ENCODE measurements at regions not wholly inside any gene's neighbourhood (a gene's known extent, or its start where the extent isn't known, plus 50 kb on each side); places are given as distances from the start of the nearest gene placed in this dataset.

DNA sequence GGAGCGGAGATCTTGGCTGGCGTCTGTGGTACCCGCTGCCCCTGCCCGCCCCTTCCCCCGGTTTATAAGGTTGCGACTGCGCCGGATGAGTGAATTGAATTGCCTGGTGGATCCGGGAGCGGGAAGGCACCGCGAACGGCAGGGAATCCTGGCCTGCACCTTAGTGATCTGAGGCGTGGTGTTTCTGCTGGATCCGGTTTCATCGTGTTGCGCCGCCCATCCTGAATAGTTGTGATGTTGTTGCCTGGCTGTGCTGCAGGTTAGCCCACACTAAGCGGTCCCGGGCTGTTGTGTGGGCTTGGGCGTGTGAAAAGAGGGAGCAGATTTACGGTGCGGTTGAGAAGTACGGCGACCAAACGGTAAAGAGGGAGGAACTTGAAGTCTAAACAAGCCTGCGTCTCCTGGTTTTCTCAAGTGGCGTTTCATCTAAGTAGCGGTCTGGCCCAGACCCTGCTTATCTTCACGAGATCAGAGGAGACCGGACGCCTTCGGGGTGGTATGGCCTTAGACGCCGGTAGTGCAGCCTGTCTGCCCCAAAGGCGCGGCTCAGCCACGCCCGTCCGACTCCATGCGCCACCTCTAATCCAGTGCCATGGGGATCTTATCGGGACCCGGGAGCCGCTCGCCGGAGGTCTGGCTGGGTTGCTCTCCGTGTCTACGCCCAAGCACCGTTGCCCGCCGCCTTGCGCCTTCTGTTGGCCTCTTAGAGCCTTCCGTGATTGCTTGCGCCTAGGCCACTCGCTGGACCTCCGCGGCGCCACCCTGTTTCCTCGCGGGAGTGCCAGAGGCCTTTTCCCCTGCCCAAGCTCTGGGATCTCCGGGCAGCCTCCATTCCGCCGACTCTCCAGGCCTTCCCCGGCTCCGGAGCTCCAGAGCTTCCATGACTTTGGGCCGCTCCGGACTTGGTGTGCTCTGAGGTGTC, 87.5 kb upstream of the RHOU start:
- peaks cover 19% of the 10 kb centered on the region in 2 donors for H3K4me1 ChIP-seq
- H3K27ac ChIP-seq, result no peak overlapping the region
- peak in 1 of 2 donors; percentile 42 for ATAC-seq
- H3K4me3 ChIP-seq, result peak overlapping the region; percentile 46 to 56 (median 48)
- no peaks in the 10 kb centered on the region for H3K9me3 ChIP-seq
- no peak for DNase-seq
- peaks cover 61 to 64% (median 63%) of the 10 kb centered on the region in 3 donors for H3K27me3 ChIP-seq
- in situ Hi-C loops (cut with MboI; ENCODE audit: low sequenced_read_pairs in 4 of 4), result no loop called here
- no peak for TF ChIP-seq POLR2A (IDR thresholded peaks at IDR 0.05)
- TF ChIP-seq, protein P1, sequence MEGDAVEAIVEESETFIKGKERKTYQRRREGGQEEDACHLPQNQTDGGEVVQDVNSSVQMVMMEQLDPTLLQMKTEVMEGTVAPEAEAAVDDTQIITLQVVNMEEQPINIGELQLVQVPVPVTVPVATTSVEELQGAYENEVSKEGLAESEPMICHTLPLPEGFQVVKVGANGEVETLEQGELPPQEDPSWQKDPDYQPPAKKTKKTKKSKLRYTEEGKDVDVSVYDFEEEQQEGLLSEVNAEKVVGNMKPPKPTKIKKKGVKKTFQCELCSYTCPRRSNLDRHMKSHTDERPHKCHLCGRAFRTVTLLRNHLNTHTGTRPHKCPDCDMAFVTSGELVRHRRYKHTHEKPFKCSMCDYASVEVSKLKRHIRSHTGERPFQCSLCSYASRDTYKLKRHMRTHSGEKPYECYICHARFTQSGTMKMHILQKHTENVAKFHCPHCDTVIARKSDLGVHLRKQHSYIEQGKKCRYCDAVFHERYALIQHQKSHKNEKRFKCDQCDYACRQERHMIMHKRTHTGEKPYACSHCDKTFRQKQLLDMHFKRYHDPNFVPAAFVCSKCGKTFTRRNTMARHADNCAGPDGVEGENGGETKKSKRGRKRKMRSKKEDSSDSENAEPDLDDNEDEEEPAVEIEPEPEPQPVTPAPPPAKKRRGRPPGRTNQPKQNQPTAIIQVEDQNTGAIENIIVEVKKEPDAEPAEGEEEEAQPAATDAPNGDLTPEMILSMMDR (IDR thresholded peaks at IDR 0.05 in 4 of 5, conservative IDR thresholded peaks at IDR 0.05 in 1 of 5), result no peak
- no peaks in the 10 kb centered on the region for H3K36me3 ChIP-seq
- intact Hi-C loops (cut with DNase I; ENCODE audit: low total_unique reads), result no loop called here

DNA sequence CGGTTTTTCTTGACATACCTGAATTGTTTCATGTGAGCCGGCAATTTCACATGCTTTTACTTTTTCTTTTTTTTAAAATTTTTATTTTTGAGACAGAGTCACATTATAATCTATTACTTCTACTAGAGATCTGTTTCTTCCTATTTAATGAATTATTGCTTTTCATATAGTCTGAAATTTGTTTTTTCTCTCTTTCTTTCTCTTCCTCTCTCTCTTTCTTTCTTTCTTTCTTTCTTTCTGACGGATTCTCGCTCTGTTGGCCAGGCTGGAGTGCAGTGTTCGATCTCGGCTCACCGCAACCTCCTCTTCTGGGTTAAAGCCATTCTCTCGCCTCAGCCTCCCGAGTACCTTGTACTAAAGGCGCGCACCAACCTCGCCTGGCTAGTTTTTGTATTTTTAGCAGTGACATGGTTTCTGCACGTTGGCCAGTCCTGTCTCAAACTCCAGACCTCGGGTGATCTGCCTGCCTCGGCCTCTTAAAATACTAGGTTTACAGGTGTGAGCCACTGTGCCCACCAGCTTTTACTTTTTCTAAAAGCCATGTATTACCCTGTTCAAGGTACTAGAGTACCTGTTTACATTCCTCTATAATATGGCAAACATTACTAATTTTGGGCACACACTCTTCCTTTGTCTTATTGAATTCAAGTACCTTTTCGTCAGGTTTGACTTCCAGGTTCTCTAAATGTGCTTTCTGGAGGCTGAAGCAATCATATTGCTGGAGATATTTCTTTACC, 86.5 kb upstream of the RHOU start:
- Histone ChIP-seq H3K27ac (no peak overlapping the region), H3K27me3 (peaks cover 71 to 74% (median 74%) of the 10 kb centered on the region in 3 donors), H3K36me3 (no peaks in the 10 kb centered on the region), H3K4me3 (peak overlapping the region in 1 of 4 donors; percentile 56), H3K9me3 (no peaks in the 10 kb centered on the region), H3K4me1 (peaks cover 19% of the 10 kb centered on the region in 2 donors)
- intact Hi-C loops (cut with DNase I; ENCODE audit: low total_unique reads), result no loop called here
- no peak for DNase-seq
- in situ Hi-C loops (cut with MboI; ENCODE audit: low sequenced_read_pairs in 4 of 4), result no loop called here
- no peak for ATAC-seq
- TF ChIP-seq, protein P1 (IDR thresholded peaks at IDR 0.05 in 4 of 5, conservative IDR thresholded peaks at IDR 0.05 in 1 of 5), result peak in 1 of 5 experiments; percentile 2
- TF ChIP-seq POLR2A (IDR thresholded peaks at IDR 0.05), result no peak

DNA sequence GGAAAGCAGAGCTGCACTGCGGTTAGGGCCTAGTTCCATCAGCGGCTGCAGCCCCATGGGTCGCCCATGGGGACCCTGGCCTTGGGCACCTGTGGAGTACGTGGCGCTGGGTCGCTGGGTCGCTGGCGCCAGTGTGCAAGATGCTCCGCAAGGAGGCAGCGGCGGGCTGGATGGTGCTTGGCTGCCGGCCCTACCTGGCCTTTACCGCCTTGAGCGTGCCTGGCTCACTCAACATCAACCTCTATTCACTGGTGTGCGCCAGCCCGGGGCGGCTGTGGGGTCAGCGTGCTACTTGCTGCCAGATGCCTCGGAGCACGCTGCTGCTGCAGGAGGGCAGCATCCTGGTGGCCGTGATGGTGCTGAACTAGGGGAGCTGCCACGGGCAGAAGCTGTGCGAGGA, 85.1 kb upstream of the RHOU start:
- H3K9me3 ChIP-seq, result no peaks in the 10 kb centered on the region
- no peak for DNase-seq
- H3K4me1 ChIP-seq, result peaks cover 19% of the 10 kb centered on the region in 2 donors
- ATAC-seq, result no peak
- intact Hi-C loops (cut with DNase I; ENCODE audit: low total_unique reads) (no loop called here), in situ Hi-C loops (cut with MboI; ENCODE audit: low sequenced_read_pairs in 4 of 4) (no loop called here)
- H3K27ac ChIP-seq, result no peak overlapping the region
- no peaks in the 10 kb centered on the region for H3K36me3 ChIP-seq
- H3K27me3 ChIP-seq, result peaks cover 78 to 82% (median 81%) of the 10 kb centered on the region in 3 donors
- TF ChIP-seq POLR2A (IDR thresholded peaks at IDR 0.05), result no peak
- TF ChIP-seq, protein P1 (IDR thresholded peaks at IDR 0.05 in 4 of 5, conservative IDR thresholded peaks at IDR 0.05 in 1 of 5), result no peak
- H3K4me3 ChIP-seq, result no peak overlapping the region

DNA sequence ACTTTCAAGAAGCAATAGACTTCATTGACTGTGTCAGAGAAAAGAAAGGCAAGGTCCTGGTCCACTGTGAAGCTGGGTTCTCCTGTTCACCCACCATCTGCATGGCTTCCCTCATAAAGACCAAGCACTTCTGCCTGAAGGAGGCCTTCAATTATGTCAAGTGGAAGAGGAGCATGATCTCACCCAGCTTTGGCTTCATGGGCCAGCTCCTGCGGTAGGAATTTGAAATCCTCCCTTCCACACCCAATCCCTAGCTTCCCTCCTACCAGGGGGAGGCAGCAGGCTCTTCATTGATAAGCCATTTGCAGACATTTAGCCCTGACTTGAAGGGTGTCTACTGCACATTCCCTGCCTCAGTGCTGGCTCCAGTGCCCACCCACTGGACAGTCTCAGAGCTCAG, 84.3 kb upstream of the RHOU start:
- in situ Hi-C loops (cut with MboI; ENCODE audit: low sequenced_read_pairs in 4 of 4) (no loop called here), intact Hi-C loops (cut with DNase I; ENCODE audit: low total_unique reads) (no loop called here)
- no peak for TF ChIP-seq POLR2A (IDR thresholded peaks at IDR 0.05)
- TF ChIP-seq, protein P1 (IDR thresholded peaks at IDR 0.05 in 4 of 5, conservative IDR thresholded peaks at IDR 0.05 in 1 of 5), result no peak
- Histone ChIP-seq H3K27ac (no peak overlapping the region), H3K36me3 (no peaks in the 10 kb centered on the region), H3K9me3 (no peaks in the 10 kb centered on the region), H3K4me1 (peaks cover 19% of the 10 kb centered on the region in 2 donors), H3K27me3 (peaks cover 78 to 82% (median 81%) of the 10 kb centered on the region in 3 donors), H3K4me3 (no peak overlapping the region)
- DNase-seq (no peak), ATAC-seq (no peak)
